Inflammatory macrophage treated with lipopolysaccharide for 1 hour (primary cell): ENCODE measurements at regions not wholly inside any gene's neighbourhood (a gene's known extent, or its start where the extent isn't known, plus 50 kb on each side); places are given as distances from the start of the nearest gene placed in this dataset.
"Not testable (repeated sequence)": the region's sequence is repeated elsewhere in the genome, so short reads cannot be mapped to it uniquely, and the experiment has no call there.

ENCODE experiments used
- DNase-seq, 2 donors: peaks; one replicate each; pipeline ENCODE4 v3.0.0-alpha.2; 2020 to 2022

GRCh38 chr3:156050918-156051317 lies 69.5 kb upstream of the KCNAB1 start:
- DNase-seq = no peak

- no peak for DNase-seq
Measured at GRCh38 chr3:156051651-156052050, 68.7 kb upstream of the KCNAB1 start.

- no peak for DNase-seq
Measured at GRCh38 chr3:156052115-156052514, 68.3 kb upstream of the KCNAB1 start.

GRCh38 chr3:156059950-156060501 lies 60.4 kb upstream of the KCNAB1 start:
- DNase-seq = peak; percentile 9 to 27

GRCh38 chr3:156068151-156068550 lies 52.2 kb upstream of the KCNAB1 start:
- not testable (repeated sequence) for DNase-seq

- DNase-seq = no peak
Measured at GRCh38 chr3:156070028-156070427, 50.4 kb upstream of the KCNAB1 start.
